ENCODE measurements at regions not wholly inside any gene's neighbourhood (a gene's known extent, or its start where the extent isn't known, plus 50 kb on each side); places are given as distances from the start of the nearest gene placed in this dataset.
"Not testable (repeated sequence)": the region's sequence is repeated elsewhere in the genome, so short reads cannot be mapped to it uniquely, and the experiment has no call there.

- no peak for DNase-seq
Measured at GRCh38 chrX:46218373-46218772, 326.8 kb downstream of the ZNF674 start.

- DNase-seq, result no peak
Measured at GRCh38 chrX:46216406-46216805, 328.8 kb downstream of the ZNF674 start.

- DNase-seq, result no peak
Measured at GRCh38 chrX:46211079-46211478, 334.1 kb downstream of the ZNF674 start.

GRCh38 chrX:46209768-46210167, 335.5 kb downstream of the ZNF674 start:
- no peak for DNase-seq

GRCh38 chrX:46209037-46209436, 336.2 kb downstream of the ZNF674 start:
- no peak for DNase-seq

GRCh38 chrX:46208225-46208854, 336.9 kb downstream of the ZNF674 start:
- no peak for DNase-seq

GRCh38 chrX:46204721-46205422, 340.3 kb downstream of the ZNF674 start:
- no peak for DNase-seq

GRCh38 chrX:46202733-46203514, 342.3 kb downstream of the ZNF674 start:
- no peak for DNase-seq

- no peak for DNase-seq
Measured at GRCh38 chrX:46200413-46200812, 344.8 kb downstream of the ZNF674 start.

GRCh38 chrX:46198858-46199257, 346.4 kb downstream of the ZNF674 start:
- no peak for DNase-seq

GRCh38 chrX:46186811-46187106, 358.5 kb downstream of the ZNF674 start:
- not testable (repeated sequence) for DNase-seq

GRCh38 chrX:46185923-46186810, 359.1 kb downstream of the ZNF674 start:
- no peak for DNase-seq

GRCh38 chrX:46184749-46185148, 360.5 kb downstream of the ZNF674 start:
- DNase-seq, result no peak

GRCh38 chrX:46180258-46180687, 364.9 kb downstream of the ZNF674 start:
- DNase-seq, result peak; percentile 90

GRCh38 chrX:46179748-46180147, 365.5 kb downstream of the ZNF674 start:
- no peak for DNase-seq

GRCh38 chrX:46178763-46179162, 366.5 kb downstream of the ZNF674 start:
- DNase-seq, result no peak

- no peak for DNase-seq
Measured at GRCh38 chrX:46173159-46173558, 372.1 kb downstream of the ZNF674 start.

- DNase-seq, result not testable (repeated sequence)
Measured at GRCh38 chrX:46171457-46171856, 373.8 kb downstream of the ZNF674 start.

GRCh38 chrX:46169808-46170207, 375.4 kb downstream of the ZNF674 start:
- DNase-seq, result no peak

GRCh38 chrX:46168254-46168653, 377.0 kb downstream of the ZNF674 start:
- no peak for DNase-seq

- DNase-seq, result no peak
Measured at GRCh38 chrX:46165866-46166265, 379.4 kb downstream of the ZNF674 start.

- no peak for DNase-seq
Measured at GRCh38 chrX:46165411-46165810, 379.8 kb downstream of the ZNF674 start.

GRCh38 chrX:46152756-46153155, 392.5 kb downstream of the ZNF674 start:
- DNase-seq, result no peak
